GM19240 (cell line): ENCODE measurements at regions not wholly inside any gene's neighbourhood (a gene's known extent, or its start where the extent isn't known, plus 50 kb on each side); places are given as distances from the start of the nearest gene placed in this dataset.

Experiments used
- DNase-seq: peaks from one replicate; pipeline ENCODE4 v3.0.0; 2011; ENCODE audit warnings: low spot score; ENCODE audit not compliant: insufficient read length

DNA sequence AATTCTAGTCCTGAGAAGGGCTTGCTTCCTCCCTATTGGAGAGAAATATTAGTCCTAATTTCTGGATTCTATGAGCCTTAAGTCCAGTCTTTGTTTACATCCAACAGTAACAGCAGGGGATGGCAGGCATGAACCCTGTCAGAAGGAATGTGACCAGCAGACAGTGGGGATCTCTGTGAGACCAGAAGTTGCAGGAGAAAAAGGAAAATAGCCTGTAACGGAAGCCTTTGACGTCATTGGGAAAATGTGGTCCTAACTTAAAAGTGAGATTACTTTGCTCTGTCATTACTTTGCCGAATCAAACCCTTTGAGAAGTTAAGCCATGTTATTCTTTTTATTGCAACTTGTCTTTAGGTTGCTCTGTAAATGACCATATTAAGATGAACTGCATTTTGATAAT lies 218.2 kb upstream of the PRICKLE1 start:
- DNase-seq, result no peak

DNA sequence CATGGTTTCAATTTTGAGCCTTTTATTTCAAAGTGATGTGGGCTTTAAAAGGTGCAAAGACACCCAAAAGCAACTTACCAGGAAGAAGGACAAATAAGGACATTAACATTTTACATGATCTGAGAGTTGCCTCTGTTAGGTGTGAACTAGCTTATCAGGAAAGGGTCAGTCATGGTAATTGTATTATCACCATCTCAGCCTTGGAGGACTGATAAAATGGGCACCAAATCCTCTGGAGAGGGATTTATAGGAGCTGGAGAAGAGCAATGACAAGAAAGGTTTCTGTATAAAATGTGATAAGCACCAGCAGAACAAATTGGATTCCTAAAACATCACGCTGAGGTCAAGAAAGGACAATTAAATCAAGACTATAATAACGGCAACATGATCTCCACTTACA lies 217.7 kb upstream of the PRICKLE1 start:
- no peak for DNase-seq

- DNase-seq, result no peak
Observed at GRCh38 chr12:42804928-42805327, 215.4 kb upstream of the PRICKLE1 start.

DNA sequence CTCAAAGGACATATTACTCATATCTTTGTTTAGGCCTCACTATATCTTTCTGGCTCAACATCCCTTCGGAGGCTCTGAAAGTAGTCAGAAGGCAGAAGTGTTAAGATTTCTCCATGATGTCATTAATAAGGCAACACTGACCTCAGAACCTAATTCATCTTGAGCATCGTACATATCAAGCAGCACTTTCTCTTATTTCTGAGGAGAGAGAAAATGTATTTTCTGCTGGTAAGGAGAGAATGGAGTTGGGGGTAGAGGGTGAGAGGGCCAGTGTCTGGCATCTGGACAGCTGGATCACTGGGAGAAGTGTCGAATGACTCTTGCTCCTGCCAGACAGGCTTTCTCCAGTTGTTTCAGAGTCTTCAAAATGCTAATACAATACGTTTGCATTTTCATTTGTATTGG lies 213.2 kb upstream of the PRICKLE1 start:
- no peak for DNase-seq

GRCh38 chr12:42801271-42801670 lies 211.7 kb upstream of the PRICKLE1 start:
- DNase-seq, result no peak

DNA sequence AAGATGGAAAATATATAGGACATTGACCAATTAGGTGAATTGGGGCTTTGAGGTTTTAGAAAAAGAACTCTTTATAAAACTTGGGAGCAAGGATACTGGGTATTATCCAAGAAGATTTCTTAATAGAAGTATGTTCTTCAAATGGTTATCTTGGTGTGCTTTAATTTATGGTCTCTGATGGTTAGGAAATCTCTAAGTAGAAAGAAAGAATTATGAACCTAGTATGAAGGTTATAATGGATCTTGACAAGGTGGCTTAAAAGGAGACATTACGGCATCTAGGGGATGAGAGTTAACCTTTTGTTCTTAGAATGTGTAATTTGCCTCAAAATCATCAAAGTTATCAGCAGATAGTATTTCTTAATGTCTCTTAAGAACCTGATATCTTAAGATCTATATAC lies 210.4 kb upstream of the PRICKLE1 start:
- no peak for DNase-seq

DNA sequence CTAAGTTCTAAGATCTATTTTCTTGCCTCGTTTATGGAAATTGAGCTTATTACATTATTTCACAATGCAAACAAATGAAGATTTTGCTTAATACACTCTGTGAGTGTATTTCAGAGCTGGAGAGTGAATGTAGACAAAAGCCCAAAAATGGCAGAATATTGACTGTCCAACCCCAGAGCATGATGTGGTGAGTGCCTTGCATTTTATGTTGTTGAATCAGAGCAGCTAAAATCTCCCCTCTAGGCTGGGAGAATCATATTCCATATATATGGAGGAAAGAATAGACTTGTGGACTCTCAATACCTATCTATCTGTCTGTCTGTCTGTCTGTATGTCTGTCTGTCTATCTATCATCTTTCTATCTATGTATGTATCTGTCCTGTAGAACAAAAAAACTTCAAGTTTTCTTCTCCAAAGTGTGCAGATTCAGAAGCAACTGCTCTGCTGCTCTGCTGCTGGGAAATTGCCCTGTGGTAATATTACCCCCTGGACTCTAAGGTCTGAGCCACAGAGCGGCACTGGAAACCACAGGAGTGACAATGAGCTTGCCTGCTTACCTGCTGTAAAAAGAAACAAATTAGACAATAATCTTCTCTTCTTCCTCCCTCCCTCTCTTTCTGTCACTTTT lies 209.4 kb upstream of the PRICKLE1 start:
- no peak for DNase-seq

- no peak for DNase-seq
Observed at GRCh38 chr12:42794806-42795205, 205.3 kb upstream of the PRICKLE1 start.

GRCh38 chr12:42793166-42793565 lies 203.6 kb upstream of the PRICKLE1 start:
- no peak for DNase-seq

DNA sequence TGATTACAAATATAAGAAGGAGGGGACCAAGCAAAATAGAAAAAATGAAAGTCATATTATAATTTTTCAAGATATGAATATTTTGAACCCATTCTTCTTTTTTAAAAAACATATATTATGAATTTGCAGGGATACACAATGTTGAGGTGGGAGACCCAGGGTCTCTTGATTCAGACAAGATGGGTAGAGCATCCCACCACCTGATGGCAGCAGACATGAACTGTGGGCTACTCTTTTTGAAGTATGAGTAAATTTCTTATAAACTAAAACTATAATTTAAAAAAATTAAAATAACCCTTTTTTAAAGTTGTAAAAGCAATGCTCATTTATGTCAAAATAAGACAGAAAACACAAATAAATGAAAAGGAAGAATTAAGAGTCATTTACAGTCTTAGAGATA lies 202.7 kb upstream of the PRICKLE1 start:
- DNase-seq, result no peak

DNA sequence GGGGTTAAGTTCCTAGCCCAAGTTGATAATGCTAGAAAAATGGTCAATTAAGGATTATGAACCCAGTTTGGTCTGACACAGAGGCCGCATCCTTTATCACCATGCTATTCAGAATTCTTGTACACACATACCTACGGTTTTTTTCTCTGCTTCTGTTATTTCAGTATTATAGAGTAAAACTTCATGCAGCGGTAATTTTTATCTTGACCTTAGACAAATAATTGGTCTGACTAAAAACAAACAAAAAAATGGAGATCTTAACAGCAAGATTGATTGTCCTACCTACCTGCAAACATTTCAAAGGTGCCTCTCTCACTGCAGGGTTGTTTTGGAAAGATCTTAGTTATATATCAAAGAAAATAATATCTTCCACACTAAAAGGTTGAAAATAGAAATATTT lies 201.9 kb upstream of the PRICKLE1 start:
- DNase-seq, result no peak

GRCh38 chr12:42790761-42791151 lies 201.2 kb upstream of the PRICKLE1 start:
- DNase-seq, result no peak

GRCh38 chr12:42789808-42790760 lies 200.5 kb upstream of the PRICKLE1 start:
- DNase-seq, result no peak

DNA sequence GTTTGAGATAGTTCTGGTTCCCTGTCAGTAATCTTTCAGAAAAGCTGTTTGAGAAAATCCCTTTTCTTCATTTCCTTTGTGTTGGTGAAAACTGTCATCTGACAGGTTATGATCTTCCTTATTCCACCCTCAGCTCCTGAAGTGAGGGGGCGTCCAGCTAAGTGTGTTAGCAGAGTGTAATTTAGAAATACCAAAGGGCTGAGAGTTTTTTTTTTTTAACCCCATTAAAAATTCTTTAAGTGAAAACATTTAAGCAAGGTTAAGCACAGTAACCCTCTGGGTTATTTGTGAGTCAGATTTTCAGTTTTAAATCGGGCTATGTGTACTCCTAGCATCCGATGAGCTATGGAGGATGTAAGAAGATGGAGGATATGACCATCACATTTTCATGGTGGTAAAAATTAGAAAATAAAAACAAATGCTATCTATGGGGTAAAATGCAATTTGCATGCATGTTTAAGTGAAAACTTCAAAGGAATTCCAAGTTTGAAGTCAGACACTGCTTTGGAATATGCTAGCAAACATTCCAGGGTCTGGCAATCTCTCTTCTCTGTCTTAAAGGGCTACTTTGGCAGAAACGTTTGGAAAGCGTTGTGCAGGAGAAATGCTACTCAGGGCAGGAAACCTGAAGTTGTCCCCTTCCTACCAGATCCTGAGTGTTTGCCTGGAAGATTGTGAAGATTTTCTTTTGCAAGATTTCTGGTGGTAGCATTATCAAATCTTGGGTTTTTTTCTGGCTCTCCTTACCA lies 197.0 kb upstream of the PRICKLE1 start:
- DNase-seq, result no peak

GRCh38 chr12:42785944-42786343 lies 196.4 kb upstream of the PRICKLE1 start:
- DNase-seq, result no peak

GRCh38 chr12:42780671-42781070 lies 191.1 kb upstream of the PRICKLE1 start:
- DNase-seq, result no peak

- no peak for DNase-seq
Observed at GRCh38 chr12:42779186-42779859, 189.8 kb upstream of the PRICKLE1 start.

GRCh38 chr12:42776396-42776795 lies 186.8 kb upstream of the PRICKLE1 start:
- DNase-seq, result no peak

GRCh38 chr12:42774238-42774637 lies 184.7 kb upstream of the PRICKLE1 start:
- no peak for DNase-seq

DNA sequence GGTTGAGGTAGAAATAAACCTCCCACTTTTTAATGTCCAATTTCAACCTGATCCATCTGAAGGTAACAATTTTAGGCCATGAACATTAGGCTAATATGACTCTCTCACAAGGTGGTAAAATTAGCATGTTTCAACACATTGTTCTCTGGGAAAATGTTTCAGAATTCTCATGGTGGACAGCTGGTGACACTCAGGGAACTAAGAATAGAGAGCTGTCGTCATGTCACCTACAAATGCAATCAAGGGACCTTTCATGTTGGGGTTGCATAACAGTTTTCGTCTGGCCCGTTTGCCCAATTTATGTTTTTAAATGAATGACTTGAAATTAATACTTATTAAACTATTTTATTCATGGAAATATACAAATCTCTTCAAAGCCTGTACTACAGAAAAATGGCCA lies 180.7 kb upstream of the PRICKLE1 start:
- no peak for DNase-seq

GRCh38 chr12:42769455-42769854 lies 179.9 kb upstream of the PRICKLE1 start:
- no peak for DNase-seq

GRCh38 chr12:42767998-42768397 lies 178.5 kb upstream of the PRICKLE1 start:
- no peak for DNase-seq
